NCI-H69 (cell line): ENCODE measurements at regions not wholly inside any gene's neighbourhood (a gene's known extent, or its start where the extent isn't known, plus 50 kb on each side); places are given as distances from the start of the nearest gene placed in this dataset.
"Not testable (repeated sequence)": the region's sequence is repeated elsewhere in the genome, so short reads cannot be mapped to it uniquely, and the experiment has no call there.

Experiments used
- DNase-seq: peaks from one replicate; lab custom pipeline; 2025; lab: John Stamatoyannopoulos, UW

GRCh38 chr6:55058682-55059081 is 115.6 kb upstream of the HCRTR2 start:
- peak; percentile 68 for DNase-seq

- no peak for DNase-seq
These were observed 109.4 kb upstream of the HCRTR2 start for GRCh38 chr6:55064711-55065420.

GRCh38 chr6:55069132-55069781 is 105.1 kb upstream of the HCRTR2 start:
- DNase-seq = peak; percentile 71

GRCh38 chr6:55082021-55082420 is 92.3 kb upstream of the HCRTR2 start:
- peak; percentile 23 for DNase-seq

- DNase-seq = not testable (repeated sequence)
These were observed 86.3 kb upstream of the HCRTR2 start for GRCh38 chr6:55088011-55088410.

GRCh38 chr6:55088902-55089301 is 85.4 kb upstream of the HCRTR2 start:
- peak; percentile 52 for DNase-seq

- DNase-seq = no peak
These were observed 85.0 kb upstream of the HCRTR2 start for GRCh38 chr6:55089325-55089724.

- no peak for DNase-seq
These were observed 73.6 kb upstream of the HCRTR2 start for GRCh38 chr6:55100686-55101085.

GRCh38 chr6:55101157-55101556 is 73.2 kb upstream of the HCRTR2 start:
- DNase-seq = no peak

GRCh38 chr6:55108134-55109130 is 65.9 kb upstream of the HCRTR2 start:
- DNase-seq = peak; percentile 95

- no peak for DNase-seq
These were observed 57.0 kb upstream of the HCRTR2 start for GRCh38 chr6:55117267-55117666.

- not testable (repeated sequence) for DNase-seq
These were observed 50.1 kb upstream of the HCRTR2 start for GRCh38 chr6:55124241-55124640.
